ENCODE measurements at regions not wholly inside any gene's neighbourhood (a gene's known extent, or its start where the extent isn't known, plus 50 kb on each side); places are given as distances from the start of the nearest gene placed in this dataset.
"Not testable (repeated sequence)": the region's sequence is repeated elsewhere in the genome, so short reads cannot be mapped to it uniquely, and the experiment has no call there.

DNA sequence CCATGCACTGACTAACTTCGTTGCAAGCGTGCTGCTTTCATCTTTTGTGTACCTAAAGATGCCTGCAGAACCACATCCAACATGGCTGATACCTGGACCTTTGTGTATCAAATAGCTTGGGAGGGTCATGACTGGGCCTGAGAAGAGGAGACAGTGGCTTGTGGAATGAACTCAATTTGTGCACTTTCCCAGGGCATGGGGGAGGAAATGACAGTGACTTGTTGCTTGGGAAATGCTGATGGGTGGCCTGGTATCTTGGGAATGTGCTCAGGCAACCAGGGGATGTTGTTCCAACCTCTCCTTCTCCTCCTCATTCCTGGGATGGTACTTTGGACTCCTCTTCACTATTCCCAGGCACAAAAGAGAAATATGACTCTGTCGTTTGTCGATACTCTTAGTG lies 70.7 kb upstream of the ZNG1B start:
- TF ChIP-seq, protein P1, sequence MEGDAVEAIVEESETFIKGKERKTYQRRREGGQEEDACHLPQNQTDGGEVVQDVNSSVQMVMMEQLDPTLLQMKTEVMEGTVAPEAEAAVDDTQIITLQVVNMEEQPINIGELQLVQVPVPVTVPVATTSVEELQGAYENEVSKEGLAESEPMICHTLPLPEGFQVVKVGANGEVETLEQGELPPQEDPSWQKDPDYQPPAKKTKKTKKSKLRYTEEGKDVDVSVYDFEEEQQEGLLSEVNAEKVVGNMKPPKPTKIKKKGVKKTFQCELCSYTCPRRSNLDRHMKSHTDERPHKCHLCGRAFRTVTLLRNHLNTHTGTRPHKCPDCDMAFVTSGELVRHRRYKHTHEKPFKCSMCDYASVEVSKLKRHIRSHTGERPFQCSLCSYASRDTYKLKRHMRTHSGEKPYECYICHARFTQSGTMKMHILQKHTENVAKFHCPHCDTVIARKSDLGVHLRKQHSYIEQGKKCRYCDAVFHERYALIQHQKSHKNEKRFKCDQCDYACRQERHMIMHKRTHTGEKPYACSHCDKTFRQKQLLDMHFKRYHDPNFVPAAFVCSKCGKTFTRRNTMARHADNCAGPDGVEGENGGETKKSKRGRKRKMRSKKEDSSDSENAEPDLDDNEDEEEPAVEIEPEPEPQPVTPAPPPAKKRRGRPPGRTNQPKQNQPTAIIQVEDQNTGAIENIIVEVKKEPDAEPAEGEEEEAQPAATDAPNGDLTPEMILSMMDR (conservative IDR thresholded peaks at IDR 0.05): not testable (repeated sequence)
- not testable (repeated sequence) for TF ChIP-seq ZFX (IDR thresholded peaks at IDR 0.05)

All from C4-2B (cell line).